HL-60 (cell line): ENCODE measurements at regions not wholly inside any gene's neighbourhood (a gene's known extent, or its start where the extent isn't known, plus 50 kb on each side); places are given as distances from the start of the nearest gene placed in this dataset.

Source experiments
- DNase-seq, 2 experiments: peaks; one replicate each; pipeline ENCODE4 v3.0.0-alpha.2; 2010 to 2020; ENCODE audit warnings: low read depth in 1 of 2, low spot score in 1 of 2
- H3K27ac ChIP-seq: fragments of 250-450 bp; sonication (Bioruptor Pico); replicated peaks from 2 replicates; pipeline ENCODE4 v1.5.1; 2020; ENCODE audit warnings: mild to moderate bottlenecking, moderate library complexity
- H3K27me3 ChIP-seq: fragments of 250-450 bp; sonication (Bioruptor Pico); 2 replicates; pipeline ENCODE4 v1.5.1; 2021; ENCODE audit warnings: mild to moderate bottlenecking, moderate library complexity; ENCODE audit not compliant: insufficient read depth, poor library complexity, severe bottlenecking
- H3K4me3 ChIP-seq: replicated peaks from 2 replicates; pipeline ENCODE4 v1.5.1; 2011; ENCODE audit warnings: mild to moderate bottlenecking, control low read depth, low read length; ENCODE audit not compliant: insufficient read depth
- GABPA ChIP-seq: IDR thresholded peaks from 2 replicates; pipeline ENCODE4 v1.6.1; 2012; ENCODE audit warnings: low read depth
- POLR2AphosphoS5 ChIP-seq: IDR thresholded peaks from 2 replicates; pipeline ENCODE4 v1.6.1; 2012; ENCODE audit warnings: low read depth
- SPI1 ChIP-seq: IDR thresholded peaks from 2 replicates; pipeline ENCODE4 v1.6.1; 2012; ENCODE audit warnings: low read depth, mild to moderate bottlenecking, borderline replicate concordance
- TF ChIP-seq, protein P1 (sequence below): IDR thresholded peaks from 2 replicates; pipeline ENCODE4 v1.6.1; 2012; ENCODE audit warnings: low read depth; ENCODE audit not compliant: insufficient replicate concordance
- TF ChIP-seq, protein P2 (sequence below): IDR thresholded peaks from one replicate; pipeline ENCODE4 v1.5.1; 2011; ENCODE audit warnings: low read length, control low read depth, inconsistent platforms; ENCODE audit not compliant: insufficient read depth

DNA sequence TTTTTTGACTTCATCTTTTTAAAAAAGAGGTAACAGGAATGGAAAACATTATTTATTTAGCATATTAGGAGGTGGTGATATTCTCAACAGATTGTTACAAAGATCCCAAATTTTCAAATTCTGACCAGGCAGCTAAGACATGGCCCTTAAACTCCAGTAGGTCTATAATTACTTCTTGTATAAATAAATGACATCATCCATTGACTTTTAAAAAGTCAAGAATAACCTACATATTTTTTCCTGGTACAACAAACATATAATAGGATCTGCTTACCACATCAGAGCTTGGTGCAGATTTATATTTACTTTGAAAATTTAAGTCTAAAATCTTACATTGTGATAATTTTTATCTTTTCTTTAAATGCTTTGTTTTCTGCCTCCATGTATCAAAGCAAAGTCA lies 92.2 kb upstream of the TRPM3 start:
- H3K27me3 ChIP-seq = no peaks in the 10 kb centered on the region
- no peak overlapping the region for H3K4me3 ChIP-seq
- no peak overlapping the region for H3K27ac ChIP-seq
- no peak for TF ChIP-seq POLR2AphosphoS5
- TF ChIP-seq SPI1 = no peak
- no peak for DNase-seq

DNA sequence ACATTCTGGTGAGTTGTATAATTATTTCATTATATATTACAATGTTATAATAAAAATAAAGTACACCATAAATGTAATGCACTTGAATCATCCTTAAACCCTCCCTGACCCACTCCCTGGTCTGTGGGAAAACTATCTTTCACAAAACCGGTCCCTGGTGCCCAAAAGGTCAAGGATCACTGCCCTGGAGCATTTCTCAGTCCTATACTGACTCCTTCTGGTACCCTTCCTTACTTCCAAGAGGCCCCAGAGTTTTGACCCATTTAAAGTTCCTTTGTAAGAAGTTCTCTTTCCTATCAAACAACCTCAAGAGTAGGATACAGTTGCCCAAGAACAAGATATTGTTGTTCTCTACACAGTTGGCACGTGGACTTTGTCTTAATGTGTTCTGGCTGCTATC lies 88.9 kb upstream of the TRPM3 start:
- Histone ChIP-seq H3K27me3 (no peaks in the 10 kb centered on the region), H3K27ac (no peak overlapping the region), H3K4me3 (no peak overlapping the region)
- TF ChIP-seq, protein P1, sequence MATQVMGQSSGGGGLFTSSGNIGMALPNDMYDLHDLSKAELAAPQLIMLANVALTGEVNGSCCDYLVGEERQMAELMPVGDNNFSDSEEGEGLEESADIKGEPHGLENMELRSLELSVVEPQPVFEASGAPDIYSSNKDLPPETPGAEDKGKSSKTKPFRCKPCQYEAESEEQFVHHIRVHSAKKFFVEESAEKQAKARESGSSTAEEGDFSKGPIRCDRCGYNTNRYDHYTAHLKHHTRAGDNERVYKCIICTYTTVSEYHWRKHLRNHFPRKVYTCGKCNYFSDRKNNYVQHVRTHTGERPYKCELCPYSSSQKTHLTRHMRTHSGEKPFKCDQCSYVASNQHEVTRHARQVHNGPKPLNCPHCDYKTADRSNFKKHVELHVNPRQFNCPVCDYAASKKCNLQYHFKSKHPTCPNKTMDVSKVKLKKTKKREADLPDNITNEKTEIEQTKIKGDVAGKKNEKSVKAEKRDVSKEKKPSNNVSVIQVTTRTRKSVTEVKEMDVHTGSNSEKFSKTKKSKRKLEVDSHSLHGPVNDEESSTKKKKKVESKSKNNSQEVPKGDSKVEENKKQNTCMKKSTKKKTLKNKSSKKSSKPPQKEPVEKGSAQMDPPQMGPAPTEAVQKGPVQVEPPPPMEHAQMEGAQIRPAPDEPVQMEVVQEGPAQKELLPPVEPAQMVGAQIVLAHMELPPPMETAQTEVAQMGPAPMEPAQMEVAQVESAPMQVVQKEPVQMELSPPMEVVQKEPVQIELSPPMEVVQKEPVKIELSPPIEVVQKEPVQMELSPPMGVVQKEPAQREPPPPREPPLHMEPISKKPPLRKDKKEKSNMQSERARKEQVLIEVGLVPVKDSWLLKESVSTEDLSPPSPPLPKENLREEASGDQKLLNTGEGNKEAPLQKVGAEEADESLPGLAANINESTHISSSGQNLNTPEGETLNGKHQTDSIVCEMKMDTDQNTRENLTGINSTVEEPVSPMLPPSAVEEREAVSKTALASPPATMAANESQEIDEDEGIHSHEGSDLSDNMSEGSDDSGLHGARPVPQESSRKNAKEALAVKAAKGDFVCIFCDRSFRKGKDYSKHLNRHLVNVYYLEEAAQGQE = no peak
- TF ChIP-seq, protein P2, sequence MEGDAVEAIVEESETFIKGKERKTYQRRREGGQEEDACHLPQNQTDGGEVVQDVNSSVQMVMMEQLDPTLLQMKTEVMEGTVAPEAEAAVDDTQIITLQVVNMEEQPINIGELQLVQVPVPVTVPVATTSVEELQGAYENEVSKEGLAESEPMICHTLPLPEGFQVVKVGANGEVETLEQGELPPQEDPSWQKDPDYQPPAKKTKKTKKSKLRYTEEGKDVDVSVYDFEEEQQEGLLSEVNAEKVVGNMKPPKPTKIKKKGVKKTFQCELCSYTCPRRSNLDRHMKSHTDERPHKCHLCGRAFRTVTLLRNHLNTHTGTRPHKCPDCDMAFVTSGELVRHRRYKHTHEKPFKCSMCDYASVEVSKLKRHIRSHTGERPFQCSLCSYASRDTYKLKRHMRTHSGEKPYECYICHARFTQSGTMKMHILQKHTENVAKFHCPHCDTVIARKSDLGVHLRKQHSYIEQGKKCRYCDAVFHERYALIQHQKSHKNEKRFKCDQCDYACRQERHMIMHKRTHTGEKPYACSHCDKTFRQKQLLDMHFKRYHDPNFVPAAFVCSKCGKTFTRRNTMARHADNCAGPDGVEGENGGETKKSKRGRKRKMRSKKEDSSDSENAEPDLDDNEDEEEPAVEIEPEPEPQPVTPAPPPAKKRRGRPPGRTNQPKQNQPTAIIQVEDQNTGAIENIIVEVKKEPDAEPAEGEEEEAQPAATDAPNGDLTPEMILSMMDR = no peak
- no peak for TF ChIP-seq SPI1
- DNase-seq = no peak

DNA sequence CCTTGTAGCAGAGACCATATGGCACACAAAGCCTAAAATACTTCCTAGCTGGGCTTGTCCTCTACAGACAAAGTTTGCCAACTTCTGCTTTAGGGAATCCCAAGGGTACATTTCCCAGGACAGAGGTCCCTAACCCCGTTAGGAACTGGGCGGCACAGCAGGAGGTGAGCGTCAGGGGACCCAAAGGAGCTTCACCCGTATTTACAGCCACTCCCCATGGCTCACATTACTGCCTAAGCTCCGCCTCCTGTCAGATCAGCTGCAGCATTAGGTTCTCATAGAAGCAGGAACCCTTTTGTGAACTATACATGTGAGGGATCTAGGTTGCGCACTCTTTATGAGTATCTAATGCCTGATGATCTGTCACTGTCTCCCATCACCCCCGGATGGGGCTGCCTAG lies 88.5 kb upstream of the TRPM3 start:
- no peak for DNase-seq
- no peaks in the 10 kb centered on the region for H3K27me3 ChIP-seq
- TF ChIP-seq SPI1 (no peak), GABPA (no peak), POLR2AphosphoS5 (no peak)
- TF ChIP-seq, protein P2 = no peak
- TF ChIP-seq, protein P1 = no peak
- H3K27ac ChIP-seq = no peak overlapping the region
- H3K4me3 ChIP-seq = no peak overlapping the region

DNA sequence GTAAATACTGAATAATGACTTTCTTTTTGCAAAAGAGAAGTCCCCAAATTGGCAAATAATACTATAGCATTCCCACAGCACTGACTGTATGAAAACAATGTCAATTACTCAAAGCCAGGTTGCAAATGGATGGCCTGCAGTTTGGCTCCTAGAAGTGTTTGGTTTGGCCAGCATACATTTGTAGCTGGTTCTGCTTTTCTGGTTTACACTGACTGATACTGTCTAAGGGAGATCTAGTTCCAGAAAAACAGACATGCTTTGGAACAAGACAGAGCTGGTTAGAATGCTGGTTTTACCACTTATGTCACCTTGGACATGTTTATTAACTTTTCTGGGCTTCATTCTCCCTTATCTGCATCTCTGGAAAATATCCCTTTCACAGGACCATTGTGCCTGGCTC lies 81.5 kb upstream of the TRPM3 start:
- H3K4me3 ChIP-seq = no peak overlapping the region
- DNase-seq = no peak
- no peak overlapping the region for H3K27ac ChIP-seq
- H3K27me3 ChIP-seq = no peaks in the 10 kb centered on the region
- TF ChIP-seq, protein P1 = no peak
- TF ChIP-seq, protein P2 = no peak
- no peak for TF ChIP-seq SPI1
- TF ChIP-seq POLR2AphosphoS5 = no peak
- TF ChIP-seq GABPA = no peak
